IgD-negative memory B cell (primary cell): ENCODE measurements at regions not wholly inside any gene's neighbourhood (a gene's known extent, or its start where the extent isn't known, plus 50 kb on each side); places are given as distances from the start of the nearest gene placed in this dataset.

ENCODE experiments used
- H3K27ac Mint-ChIP-seq, 3 donors: one replicate each; pipeline ENCODE4 v1.8.0; 2020 to 2022; ENCODE audit warnings: mild to moderate bottlenecking in 3 of 3, mixed read lengths in 3 of 3, moderate library complexity in 1 of 3
- H3K27me3 Mint-ChIP-seq: one replicate; pipeline ENCODE4 v1.8.0; 2021; ENCODE audit warnings: mixed read lengths
- H3K36me3 Mint-ChIP-seq: one replicate; pipeline ENCODE4 v1.8.0; 2020; ENCODE audit warnings: mild to moderate bottlenecking, mixed read lengths
- H3K4me1 Mint-ChIP-seq, 3 donors: one replicate each; pipeline ENCODE4 v1.8.0; 2020 to 2022; ENCODE audit warnings: mixed read lengths in 3 of 3, mild to moderate bottlenecking in 1 of 3
- H3K4me3 Mint-ChIP-seq, 4 donors: one replicate each; pipeline ENCODE4 v1.8.0; 2020 to 2022; ENCODE audit warnings: mild to moderate bottlenecking in 4 of 4, mixed read lengths in 4 of 4, moderate library complexity in 3 of 4
- H3K9me3 Mint-ChIP-seq, 3 donors: one replicate each; pipeline ENCODE4 v1.8.0; 2020 to 2021; ENCODE audit warnings: mixed read lengths in 3 of 3, mild to moderate bottlenecking in 1 of 3

- Mint-ChIP-seq H3K4me1 (no peaks in the 10 kb centered on the region), H3K4me3 (no peak overlapping the region), H3K27ac (no peak overlapping the region), H3K9me3 (peaks cover 0 to 2% (median 0%) of the 10 kb centered on the region in 3 donors), H3K27me3 (no peaks in the 10 kb centered on the region), H3K36me3 (no peaks in the 10 kb centered on the region)
These were observed 214.3 kb downstream of the CTTN start for GRCh38 chr11:70612459-70613141.

DNA sequence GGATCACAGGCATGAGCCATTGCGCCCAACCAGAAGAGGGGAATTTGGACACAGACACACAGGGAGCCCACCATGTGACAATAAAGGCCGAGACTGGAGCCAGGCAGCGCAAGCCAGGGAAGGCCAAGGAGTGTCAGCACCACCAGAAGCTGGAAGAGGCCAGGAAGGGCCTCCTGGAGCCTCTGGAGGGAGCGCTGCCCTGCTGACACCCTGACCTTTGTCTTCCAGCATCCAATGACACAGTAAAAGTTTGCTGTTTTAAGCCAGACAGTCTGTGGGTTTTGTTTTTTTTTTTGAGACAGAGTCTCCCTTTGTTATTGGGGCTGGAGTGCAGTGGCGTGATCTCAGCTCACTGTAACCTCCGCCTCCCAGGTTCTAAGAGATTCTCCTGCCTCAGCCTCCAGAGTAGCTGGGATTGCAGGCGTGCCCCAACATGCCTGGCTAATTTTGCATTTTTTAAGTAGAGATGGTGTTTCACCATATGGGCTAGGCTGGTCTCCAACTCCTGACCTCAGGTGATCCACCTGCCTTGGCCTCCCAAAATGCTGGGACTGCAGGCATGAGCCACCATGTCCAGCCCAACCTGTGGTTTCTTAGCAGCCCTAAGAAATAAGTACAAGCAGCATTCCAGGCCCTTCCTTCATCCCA is 215.8 kb downstream of the CTTN start:
- Mint-ChIP-seq H3K4me1 (no peaks in the 10 kb centered on the region), H3K27ac (peak overlapping the region in 1 of 3 donors; percentile 20), H3K9me3 (peaks cover 0 to 2% (median 0%) of the 10 kb centered on the region in 3 donors), H3K27me3 (no peaks in the 10 kb centered on the region), H3K4me3 (no peak overlapping the region), H3K36me3 (no peaks in the 10 kb centered on the region)

DNA sequence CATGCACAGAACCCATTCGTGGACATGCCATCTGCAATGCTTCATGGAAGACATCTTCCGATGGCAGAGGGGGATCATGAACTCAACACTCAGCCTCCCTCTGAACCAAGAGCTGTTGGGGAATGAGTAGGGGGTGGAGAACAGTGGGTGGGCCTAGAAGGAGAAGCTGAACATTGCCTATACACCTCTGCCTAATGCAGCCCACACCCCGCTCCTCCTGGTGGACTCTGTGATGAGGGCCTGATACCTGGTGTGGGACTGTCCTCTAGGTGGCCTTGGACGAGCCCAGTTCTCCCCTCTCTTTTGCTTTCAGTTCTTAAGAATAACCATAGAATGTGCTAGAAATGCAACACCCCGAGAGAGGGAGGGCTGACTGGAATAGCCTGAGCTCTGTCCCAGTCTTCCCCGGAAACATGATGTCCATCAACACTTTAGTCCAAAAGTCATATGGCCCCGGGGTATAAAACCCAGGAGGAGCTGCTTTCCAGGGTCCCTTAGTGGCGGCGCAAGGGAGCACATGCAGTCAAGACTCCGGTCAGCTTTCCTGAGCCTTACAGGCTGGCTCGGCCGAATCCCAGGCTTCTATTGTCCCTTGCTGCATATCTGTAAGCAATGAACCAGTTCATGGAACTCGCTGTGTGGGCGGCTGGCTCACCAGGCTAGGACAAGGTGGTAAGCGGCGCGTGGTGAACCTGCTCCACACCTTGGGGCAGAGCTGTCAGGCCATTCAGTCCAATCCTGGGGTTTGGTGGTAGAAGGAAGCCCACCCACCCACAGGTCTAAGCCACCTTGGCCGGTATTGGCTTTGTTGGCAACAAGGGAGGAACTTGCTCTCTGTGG is 216.9 kb downstream of the CTTN start:
- peaks cover 2 to 4% (median 3%) of the 10 kb centered on the region in 3 donors for H3K9me3 Mint-ChIP-seq
- no peak overlapping the region for H3K4me3 Mint-ChIP-seq
- no peak overlapping the region for H3K27ac Mint-ChIP-seq
- no peaks in the 10 kb centered on the region for H3K27me3 Mint-ChIP-seq
- no peaks in the 10 kb centered on the region for H3K4me1 Mint-ChIP-seq
- no peaks in the 10 kb centered on the region for H3K36me3 Mint-ChIP-seq

- peaks cover 2 to 7% (median 4%) of the 10 kb centered on the region in 3 donors for H3K9me3 Mint-ChIP-seq
- H3K4me1 Mint-ChIP-seq = no peaks in the 10 kb centered on the region
- H3K36me3 Mint-ChIP-seq = no peaks in the 10 kb centered on the region
- no peak overlapping the region for H3K4me3 Mint-ChIP-seq
- no peak overlapping the region for H3K27ac Mint-ChIP-seq
- no peaks in the 10 kb centered on the region for H3K27me3 Mint-ChIP-seq
These were observed 218.0 kb downstream of the CTTN start for GRCh38 chr11:70616317-70616716.

- Mint-ChIP-seq H3K36me3 (no peaks in the 10 kb centered on the region), H3K4me3 (no peak overlapping the region), H3K9me3 (peaks cover 2 to 7% (median 4%) of the 10 kb centered on the region in 3 donors), H3K27ac (no peak overlapping the region), H3K27me3 (no peaks in the 10 kb centered on the region), H3K4me1 (no peaks in the 10 kb centered on the region)
These were observed 218.8 kb downstream of the CTTN start for GRCh38 chr11:70616938-70617654.

DNA sequence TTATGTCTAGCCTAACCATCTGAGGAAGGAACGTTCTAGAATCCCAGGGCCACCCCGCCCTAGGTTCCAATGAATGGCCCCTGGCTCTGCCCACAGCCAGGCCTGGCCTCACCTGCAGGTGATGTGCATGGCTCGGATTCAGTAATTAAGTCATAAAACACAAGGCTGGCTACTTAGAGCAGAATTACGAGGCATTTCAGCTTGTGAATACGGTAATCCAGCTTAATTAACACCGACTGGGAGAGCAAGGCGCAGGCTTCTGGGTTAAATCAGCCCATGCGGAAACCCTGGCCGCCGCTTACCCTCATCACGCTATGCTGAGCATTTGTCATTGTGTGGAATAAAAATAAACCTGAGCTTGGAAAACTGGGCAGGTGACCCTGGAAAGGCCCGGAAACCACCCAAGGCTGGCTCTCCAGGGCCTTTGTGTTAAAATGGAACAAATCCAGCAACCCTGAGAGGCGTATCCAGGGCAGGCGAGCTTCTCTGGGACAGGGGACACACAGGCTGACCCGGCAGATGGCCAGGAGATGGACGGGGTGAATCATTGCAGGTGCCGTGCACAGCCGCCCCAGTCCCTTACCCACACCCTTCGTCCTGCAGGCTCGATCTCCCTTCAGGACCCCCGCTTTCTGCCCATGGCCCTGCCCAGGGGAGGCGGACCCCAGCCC is 220.2 kb downstream of the CTTN start:
- H3K4me3 Mint-ChIP-seq = peak overlapping the region in 1 of 4 donors; percentile 60
- H3K9me3 Mint-ChIP-seq = peaks cover 0 to 7% (median 4%) of the 10 kb centered on the region in 3 donors
- H3K27me3 Mint-ChIP-seq = no peaks in the 10 kb centered on the region
- no peaks in the 10 kb centered on the region for H3K4me1 Mint-ChIP-seq
- H3K36me3 Mint-ChIP-seq = no peaks in the 10 kb centered on the region
- no peak overlapping the region for H3K27ac Mint-ChIP-seq

GRCh38 chr11:70619591-70619990 is 221.3 kb downstream of the CTTN start:
- Mint-ChIP-seq H3K9me3 (peaks cover 0 to 7% (median 4%) of the 10 kb centered on the region in 3 donors), H3K27ac (no peak overlapping the region)

DNA sequence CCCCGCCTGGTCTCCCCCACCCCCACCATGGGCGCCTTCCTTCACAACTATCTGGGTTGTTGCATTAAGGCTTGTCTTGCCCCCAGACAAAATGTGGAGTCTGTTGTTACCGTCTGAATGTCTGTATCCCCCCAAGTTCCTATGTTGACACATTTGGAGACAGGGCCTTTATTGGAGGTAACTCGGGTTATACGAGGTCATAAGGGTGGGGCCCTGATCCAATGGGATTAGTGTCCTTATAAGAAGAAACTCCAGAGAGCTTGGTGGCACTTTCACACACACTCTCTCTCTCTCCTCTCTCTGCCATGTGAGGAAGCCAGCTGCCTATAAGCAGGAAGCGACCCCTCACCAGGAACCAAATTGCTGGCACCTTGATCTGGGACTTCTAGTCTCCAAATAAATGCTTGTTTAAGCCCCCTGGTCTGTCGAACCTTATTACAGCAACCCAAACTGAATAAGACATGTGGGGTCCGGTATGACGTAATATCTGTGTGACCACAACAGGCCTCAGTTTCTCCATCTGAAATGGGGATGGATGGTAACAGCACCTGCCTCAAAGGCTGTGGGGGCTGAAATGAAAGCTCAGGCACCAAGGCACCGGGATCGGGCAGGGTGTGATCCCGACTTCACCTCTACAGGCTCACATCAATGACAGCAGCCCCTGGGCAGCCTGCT is 222.3 kb downstream of the CTTN start:
- Mint-ChIP-seq H3K4me3 (no peak overlapping the region), H3K27me3 (peaks cover 1% of the 10 kb centered on the region), H3K4me1 (no peaks in the 10 kb centered on the region), H3K27ac (no peak overlapping the region), H3K9me3 (peaks cover 0 to 7% (median 4%) of the 10 kb centered on the region in 3 donors), H3K36me3 (no peaks in the 10 kb centered on the region)

More at GRCh38 chr11:70619591-70619990, 221.3 kb downstream of the CTTN start:
- Mint-ChIP-seq H3K4me3 (no peak overlapping the region), H3K27me3 (no peaks in the 10 kb centered on the region), H3K4me1 (no peaks in the 10 kb centered on the region), H3K36me3 (no peaks in the 10 kb centered on the region)

GRCh38 chr11:70621241-70621640 is 222.9 kb downstream of the CTTN start:
- peaks cover 0 to 7% (median 4%) of the 10 kb centered on the region in 3 donors for H3K9me3 Mint-ChIP-seq
- H3K36me3 Mint-ChIP-seq = no peaks in the 10 kb centered on the region
- peaks cover 1% of the 10 kb centered on the region for H3K27me3 Mint-ChIP-seq
- H3K4me3 Mint-ChIP-seq = no peak overlapping the region
- H3K27ac Mint-ChIP-seq = no peak overlapping the region
- no peaks in the 10 kb centered on the region for H3K4me1 Mint-ChIP-seq

DNA sequence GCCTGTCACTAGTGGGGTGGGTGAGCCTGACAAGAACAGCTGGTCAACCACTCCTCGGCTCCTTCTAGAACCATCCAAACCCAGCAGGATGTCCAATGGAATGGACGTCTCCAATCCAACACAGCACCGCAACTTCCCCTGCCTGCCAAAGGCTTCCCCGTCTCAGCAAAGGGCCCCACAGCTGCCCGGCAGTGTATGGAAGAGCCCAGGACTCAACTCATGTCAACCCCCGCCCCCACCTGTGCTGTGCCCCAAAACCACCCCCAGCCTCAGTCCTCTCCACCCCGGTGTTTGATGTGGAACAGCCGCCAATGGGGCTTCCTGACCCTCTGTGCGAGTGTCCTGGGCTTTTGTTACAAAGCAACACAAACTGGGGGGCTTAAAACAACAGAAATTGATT is 223.8 kb downstream of the CTTN start:
- H3K27ac Mint-ChIP-seq = no peak overlapping the region
- peaks cover 1% of the 10 kb centered on the region for H3K27me3 Mint-ChIP-seq
- H3K36me3 Mint-ChIP-seq = no peaks in the 10 kb centered on the region
- H3K4me1 Mint-ChIP-seq = no peaks in the 10 kb centered on the region
- H3K4me3 Mint-ChIP-seq = no peak overlapping the region
- H3K9me3 Mint-ChIP-seq = peaks cover 0 to 7% (median 4%) of the 10 kb centered on the region in 3 donors

DNA sequence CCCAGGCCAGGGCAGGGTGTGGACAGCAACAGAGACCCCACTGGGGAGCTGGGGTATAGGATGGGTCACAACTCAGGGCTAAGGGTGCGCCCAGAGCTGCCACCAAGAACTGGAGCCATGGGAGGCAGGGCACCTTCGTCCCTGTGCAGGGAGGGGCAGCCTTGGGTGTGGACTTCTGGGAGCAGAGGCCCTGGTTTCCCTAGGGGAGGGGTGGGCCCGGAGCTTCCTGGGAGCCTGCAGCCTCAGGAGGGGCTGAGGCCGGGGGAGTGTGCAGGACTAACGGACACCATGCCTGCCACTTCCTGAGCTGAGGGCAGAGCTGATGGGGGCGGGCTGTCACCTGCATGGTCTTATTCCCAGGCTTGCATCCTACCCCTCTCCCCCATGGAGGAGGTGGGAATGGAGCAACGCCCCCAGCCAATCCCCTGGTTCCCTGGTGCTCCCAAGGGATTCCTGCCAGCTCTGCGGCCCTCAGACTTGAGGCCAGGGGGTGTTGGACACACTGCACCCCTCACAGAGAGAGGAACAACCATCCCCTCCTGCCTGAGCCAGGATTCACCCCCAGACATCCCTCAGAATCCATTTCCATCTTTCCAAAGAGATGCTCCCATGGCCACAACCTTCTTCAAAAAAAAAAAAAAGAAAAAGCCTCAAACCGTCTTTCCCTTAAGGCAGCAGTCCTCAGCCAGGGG is 225.7 kb downstream of the CTTN start:
- Mint-ChIP-seq H3K4me3 (no peak overlapping the region), H3K4me1 (no peaks in the 10 kb centered on the region), H3K27ac (no peak overlapping the region), H3K9me3 (peaks cover 0 to 7% (median 4%) of the 10 kb centered on the region in 3 donors), H3K27me3 (peaks cover 3% of the 10 kb centered on the region), H3K36me3 (no peaks in the 10 kb centered on the region)

- Mint-ChIP-seq H3K36me3 (no peaks in the 10 kb centered on the region), H3K27me3 (peaks cover 3% of the 10 kb centered on the region), H3K27ac (no peak overlapping the region), H3K9me3 (peaks cover 0 to 6% (median 4%) of the 10 kb centered on the region in 3 donors), H3K4me3 (no peak overlapping the region), H3K4me1 (no peaks in the 10 kb centered on the region)
These were observed 226.3 kb downstream of the CTTN start for GRCh38 chr11:70624598-70624993.

DNA sequence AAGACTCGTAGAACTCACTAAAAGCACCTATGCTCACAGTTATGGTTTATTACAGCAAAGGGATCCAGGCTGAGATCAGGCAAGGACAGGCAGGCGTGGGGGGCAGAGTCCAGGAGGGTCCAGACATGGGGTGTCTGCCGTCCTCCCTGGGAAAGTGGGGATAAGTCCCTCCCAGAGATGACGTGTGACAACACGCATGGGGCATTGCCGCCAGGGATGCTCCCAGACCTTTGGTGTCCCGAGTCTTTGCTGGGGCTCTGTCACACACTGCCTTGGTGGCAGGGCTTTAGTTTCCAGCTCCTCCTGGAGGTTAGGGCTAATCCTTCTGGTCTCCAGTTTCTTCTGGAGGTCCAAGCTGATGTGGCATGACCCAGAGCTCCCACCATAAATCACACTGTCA is 226.7 kb downstream of the CTTN start:
- Mint-ChIP-seq H3K27ac (no peak overlapping the region), H3K4me3 (no peak overlapping the region), H3K4me1 (no peaks in the 10 kb centered on the region), H3K9me3 (peaks cover 0 to 4% (median 0%) of the 10 kb centered on the region in 3 donors), H3K27me3 (peaks cover 3% of the 10 kb centered on the region), H3K36me3 (no peaks in the 10 kb centered on the region)
